DMS53 (cell line): ENCODE measurements at regions not wholly inside any gene's neighbourhood (a gene's known extent, or its start where the extent isn't known, plus 50 kb on each side); places are given as distances from the start of the nearest gene placed in this dataset.
A peak's percentile ranks its signal among the peaks of the same experiment; 100 is the strongest.

Experiments
- DNase-seq: peaks from one replicate; lab custom pipeline; 2025; lab: John Stamatoyannopoulos, UW

DNA sequence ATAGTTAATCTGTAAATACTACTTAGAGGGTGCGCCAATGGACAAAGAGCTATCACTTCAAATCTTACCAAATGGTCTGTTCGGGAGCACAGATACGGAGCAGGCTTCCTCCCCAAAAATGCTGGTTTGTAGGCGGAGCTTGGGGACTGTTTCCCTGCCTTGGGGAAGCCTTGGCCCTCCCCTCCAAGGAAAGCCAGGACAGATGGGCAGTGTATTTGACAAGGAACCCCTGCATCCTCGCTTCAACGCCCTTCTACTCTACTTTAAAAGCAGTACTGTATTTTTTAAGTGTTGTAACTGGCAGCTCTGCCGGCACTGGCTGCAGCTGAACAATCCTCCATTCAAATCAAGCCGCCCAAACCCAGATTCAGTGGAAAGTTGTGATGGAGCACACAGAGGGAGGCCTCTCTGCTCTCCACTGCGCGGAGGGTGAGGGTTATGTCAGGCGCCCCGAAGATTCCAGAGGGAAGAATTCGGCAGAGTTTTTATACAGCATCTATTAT is 83.1 kb upstream of the FNDC3B start:
- no peak for DNase-seq

DNA sequence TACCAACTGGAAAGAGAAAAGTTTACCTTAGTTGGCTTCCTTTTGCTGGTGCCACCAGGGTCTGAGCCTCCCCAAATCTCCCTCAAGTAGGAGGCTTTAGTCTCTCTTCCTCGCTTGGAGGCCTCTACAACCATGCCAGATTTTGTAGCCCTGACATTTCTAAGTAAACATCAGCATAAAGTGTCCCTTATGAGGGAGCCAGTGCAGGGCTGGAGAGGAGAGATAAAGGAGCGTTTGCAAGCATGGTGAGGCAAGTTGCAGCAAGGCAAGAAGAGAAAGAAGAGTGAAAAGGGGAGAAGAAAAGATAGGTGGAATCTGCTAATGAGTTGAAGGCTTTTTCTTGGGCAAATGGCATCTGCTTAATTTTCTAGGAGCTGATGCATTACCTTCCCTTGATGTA is 82.7 kb upstream of the FNDC3B start:
- DNase-seq = no peak

DNA sequence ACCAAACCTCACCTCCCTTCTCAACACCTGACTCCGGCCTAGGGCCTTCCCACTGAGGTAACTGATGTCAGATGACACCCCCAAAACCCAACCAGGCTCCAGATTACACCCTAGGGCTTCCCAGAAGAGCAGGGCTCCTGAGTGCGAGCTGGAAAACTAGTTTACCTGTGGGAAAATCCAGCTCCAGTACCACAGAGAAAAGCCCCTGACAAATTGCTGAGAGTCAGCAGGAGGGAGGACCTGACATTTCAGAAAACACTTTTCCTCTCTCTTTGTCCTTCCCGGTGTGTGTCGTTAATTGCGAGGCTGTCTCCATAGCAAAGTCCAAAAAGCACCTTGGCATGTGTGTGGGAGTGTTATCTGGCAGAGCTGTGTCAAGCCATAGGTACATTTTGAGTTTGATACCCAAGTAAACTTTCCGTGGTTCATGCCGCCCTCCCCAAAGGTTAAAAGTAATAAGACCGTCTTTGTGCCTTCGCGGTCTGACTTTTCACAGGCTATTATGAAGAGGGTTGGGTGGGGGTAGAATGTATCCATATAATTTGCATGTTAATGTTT is 79.8 kb upstream of the FNDC3B start:
- no peak for DNase-seq

DNA sequence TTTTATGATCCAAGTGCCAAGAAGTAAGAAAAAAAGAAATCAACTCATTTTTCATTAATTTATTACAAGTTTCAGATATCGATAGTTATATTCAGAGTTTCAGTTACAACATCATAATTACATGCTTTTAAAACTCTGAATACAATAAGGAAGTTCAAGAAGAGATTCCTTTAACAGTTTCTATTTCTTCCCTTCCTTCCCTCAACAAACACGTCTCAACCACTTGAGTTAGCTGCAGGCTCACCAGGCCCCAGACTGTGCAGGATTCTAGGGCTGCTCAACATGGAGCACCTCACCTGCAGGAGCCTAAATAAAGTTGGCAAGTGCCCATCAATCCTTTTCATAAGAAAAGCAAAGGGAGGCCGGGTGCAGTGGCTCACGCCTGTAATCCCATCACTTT is 79.2 kb upstream of the FNDC3B start:
- no peak for DNase-seq

DNA sequence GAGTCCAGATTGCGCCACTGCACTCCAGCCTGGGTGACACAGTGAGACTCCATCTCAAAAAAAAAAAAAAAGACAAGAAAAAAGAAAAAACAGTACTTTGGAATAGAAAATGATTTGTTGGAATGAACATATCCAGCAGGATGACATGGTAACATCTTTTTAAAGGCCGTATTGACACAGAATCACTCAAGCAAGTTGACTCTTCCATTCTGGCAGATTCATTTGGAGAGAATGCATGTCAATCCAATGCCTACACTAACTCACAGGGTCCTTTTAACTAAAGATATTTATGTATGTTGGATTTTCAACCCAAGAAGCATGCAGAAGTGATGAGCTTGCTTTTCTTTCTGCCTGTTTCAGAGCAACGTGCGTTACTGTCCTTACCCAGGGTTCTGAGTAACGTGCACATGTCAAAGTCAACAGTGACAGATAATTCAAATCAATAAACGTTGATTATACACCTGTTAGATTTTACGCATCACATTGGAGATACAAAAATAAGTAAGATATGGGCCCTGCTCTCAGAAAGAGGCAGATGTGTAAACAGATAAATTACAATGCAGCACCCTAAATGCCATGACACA is 77.1 kb upstream of the FNDC3B start:
- DNase-seq = no peak

DNA sequence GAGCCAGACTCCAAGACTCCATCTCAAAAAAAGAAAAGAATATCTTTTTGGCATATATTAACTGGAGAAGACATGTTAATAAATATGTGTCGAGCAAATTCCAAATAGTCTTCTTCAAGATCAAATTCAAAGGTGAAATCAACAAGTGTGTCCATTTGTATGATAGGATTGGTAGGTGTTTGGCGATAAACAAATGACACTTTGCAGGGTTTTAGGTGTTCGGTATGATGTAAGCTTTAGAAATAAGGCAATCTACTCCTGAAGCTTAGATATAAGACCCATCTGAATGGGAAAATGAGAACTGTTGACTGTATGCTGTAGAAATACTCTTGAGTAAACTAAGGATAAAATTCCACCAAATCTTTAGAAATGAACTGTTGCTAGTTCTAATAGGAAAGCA is 75.8 kb upstream of the FNDC3B start:
- DNase-seq = no peak

DNA sequence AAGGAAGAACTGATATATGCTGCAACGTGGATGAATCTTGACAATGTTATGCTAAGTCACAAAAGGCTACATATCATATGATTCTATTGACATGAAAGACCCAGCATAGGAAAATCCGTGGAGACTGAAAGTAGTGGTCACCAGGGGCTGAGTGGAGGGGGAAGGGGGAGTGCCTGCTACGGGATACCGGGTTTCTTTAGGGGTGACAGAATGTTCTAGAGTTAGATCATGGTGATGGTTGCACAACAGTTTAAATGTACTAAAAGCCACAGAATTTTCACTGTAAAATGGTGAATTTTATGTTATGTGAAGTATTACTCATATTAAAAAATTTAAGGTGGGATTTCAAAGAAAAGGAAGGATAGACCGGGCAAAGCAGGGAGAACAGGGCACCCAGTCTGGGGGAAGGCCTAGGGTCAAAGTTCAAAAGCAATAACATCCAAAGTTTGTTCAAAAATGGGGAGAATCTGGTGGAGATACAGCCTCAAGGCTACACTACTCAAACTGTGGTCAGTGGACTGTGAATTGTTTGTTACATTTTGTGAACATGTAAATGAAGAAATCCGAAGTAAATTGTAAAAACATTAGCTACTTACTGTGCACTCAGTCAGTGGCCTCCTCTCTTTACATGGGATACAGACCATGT is 74.2 kb upstream of the FNDC3B start:
- DNase-seq = no peak

DNA sequence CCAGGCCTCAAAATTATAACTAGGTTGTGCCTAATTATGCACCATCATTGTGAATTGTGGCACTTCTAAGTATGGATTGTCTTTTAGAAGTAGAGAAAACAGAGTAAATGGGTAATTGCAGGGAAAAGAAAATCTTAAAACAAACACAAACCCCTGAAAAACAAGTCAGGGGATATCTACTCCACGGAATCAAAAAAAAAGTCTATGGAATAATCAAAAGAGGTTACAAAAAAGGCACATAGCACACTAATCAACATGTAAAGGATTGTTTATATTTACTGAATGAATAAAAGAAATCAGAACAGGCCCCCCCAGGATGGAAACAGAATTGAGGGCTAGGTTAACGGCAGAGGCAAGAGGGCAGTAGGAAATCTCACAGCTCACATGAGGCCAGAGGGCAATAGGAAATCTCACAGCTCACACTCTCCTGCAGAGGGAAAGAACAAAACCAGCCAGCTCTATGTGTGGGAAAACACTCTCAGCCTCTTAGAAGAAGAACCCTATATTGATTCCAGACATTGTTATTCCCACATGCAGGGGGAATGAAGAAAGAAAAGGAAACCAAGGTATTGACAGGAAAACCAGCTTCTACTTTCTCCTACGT is 72.7 kb upstream of the FNDC3B start:
- no peak for DNase-seq

DNA sequence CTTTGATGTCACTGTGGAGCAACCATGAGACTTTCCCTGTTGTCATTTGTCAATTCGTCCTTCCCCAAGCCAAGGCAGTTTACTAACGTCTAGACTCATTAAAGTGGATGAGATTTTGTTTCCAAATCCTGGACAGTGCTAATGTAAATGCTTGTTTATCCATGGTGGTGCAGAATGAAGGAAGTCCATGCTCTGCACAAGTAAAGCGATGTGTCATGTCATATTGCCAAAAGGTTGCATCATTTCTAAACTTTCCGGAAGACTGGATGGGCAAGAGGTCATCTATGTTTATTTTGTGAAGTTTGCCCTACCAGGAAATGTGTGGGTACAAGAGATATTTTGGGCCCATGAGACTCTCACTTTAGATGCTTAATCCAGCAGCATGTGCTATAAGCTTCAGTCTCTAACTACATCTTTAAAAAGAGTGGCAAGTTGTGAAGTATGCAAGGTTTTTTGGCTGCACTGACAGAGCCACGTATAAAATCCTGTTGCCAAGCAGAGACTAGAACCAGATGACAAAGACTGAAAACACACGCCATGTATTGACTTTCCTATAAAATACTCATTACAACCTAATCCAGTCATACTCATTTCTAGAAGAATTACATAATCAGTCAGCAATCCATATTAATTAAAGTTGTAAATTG is 72.1 kb upstream of the FNDC3B start:
- peak; percentile 68 for DNase-seq

DNA sequence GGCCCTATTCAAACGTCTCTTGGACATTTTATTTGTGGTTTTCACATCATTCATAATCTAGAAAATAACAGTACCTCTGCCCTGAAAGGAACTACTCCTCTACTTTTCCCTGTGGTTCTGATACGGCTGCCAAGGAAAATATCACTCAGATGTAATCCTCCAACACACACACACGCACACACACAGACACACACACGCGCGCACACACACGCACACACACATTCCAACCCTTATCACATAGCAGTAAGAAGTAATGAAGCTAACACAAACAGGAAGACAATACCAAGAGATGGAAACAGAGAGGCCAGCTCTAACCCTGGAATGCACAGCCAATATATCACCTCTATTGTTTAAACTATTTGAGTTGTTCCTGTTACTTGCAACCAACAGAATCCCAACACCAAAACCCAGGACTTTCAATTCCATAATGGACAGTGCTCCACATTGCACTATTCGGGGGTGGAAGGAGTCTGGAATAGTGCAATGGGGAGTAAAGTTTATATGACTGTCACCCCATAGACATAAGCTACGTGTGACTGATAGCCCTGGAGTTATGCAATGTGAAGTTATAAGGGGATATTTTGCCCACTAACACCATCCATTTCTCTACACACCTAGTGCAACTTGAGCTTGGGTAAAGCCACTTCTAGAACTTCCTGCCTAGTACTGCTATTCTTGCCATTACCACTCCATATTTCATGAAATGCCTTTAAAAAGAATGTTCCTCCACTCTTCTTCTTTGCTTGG is 71.3 kb upstream of the FNDC3B start:
- no peak for DNase-seq

DNA sequence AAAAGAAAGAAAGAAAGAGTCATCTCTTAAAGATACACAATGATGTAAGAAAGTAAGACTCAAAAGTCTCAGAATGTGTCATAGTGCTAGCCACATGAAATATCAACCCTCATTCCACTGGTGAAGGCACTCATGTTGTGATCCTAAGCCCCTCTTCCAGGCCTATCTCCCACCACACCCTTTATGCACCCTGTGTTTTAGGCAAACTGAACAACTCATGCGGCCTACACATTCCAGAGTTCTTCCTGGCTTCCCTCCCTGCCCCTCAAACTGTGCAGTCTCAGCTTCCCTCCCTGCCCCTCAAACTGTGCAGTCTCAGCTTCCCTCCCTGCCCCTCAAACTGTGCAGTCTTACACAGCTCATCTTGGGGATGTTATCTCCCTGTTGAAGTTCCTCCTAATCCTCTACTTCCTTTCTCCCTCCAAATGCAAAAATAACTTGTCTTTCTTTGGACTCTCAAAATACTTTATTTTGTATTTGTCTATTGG is 69.0 kb upstream of the FNDC3B start:
- DNase-seq = no peak

DNA sequence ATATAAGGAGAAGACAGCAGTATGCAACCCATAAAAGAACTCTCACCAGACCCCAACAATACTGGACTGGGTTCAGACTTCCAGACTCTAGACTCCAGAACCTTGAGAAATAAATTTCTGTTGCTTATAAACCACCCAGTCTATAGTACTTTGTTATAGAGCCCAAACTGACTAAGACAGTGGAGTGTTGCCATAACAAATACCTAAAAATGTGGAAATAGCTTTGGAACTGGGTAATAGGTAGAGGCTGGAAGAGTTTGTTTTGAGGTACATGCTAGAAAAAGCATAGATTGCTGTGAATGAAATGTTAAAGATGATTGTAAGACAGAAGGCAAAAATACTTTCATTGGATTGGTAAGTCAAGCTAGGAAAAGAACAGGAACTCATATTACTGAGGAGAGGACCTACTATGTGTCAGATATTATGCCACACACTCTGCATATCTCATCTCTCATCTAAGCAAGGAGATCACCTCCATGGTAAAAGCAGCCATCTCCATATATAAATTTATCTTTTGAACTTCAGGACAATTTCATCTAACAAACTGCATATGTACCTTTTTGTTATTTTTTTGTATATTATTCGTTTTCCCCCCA is 67.4 kb upstream of the FNDC3B start:
- DNase-seq = no peak

DNA sequence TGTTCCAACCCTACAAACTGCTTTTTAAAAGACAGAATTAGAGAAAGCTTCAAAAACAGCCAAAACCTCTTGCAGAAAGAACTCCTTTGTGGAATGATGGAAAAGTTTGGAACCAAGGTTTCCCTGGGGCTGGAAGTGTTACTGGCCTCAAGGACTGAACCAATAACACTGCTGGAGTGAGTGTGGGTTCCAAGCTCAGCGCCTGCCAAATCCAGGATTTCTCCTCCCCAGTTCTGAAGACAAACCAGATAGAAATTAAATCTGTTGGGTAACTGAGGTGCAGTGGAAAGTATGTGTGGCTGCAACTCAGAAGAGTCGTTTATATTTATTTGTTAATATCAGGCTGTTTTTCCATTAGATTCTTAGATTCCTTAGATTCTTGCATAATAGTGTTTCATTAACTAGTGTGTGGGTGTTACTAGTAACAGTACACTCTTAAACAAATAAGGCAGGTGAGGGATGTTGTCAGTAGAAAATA is 66.5 kb upstream of the FNDC3B start:
- DNase-seq = no peak

DNA sequence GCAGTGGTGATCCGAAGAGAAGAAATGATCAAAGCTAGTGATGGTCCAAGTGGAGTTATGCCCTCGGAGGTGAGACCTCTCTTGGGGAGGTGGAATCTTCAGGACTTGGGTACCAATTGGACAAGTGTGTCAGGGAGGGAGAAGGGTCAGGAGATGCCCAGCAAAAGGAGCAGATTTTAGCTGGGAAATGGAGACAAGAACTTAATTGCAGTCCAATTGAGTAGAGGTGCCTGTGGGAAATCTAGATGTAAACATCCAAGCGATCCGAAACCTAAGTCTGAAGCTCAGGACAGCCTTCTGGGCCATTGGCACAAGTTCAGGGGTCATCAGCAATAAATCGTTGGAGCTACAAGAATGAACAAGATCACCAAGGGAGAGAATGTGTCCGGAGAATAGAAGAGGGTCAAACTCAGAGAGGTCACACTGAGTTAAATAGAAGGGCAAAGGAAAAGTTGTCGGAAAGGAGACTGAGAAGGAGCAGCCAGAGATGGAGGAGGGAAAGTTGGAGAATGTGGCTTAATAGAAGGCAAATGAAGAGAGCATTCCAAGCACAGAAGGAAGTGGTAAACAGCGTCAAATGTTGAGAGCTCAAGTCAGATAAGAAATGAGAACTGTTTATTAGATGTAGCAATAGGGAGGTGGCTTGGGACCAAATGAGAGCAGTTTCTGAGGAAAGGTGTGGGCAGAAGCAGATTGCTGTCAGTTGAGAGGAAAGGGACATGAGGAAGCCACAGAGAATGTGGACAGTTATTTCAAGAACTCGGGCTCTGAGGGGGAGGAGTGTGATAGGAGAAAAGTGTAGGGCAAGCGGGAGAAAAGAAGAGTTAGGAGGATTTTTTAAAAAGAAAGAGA is 64.2 kb upstream of the FNDC3B start:
- DNase-seq = no peak

DNA sequence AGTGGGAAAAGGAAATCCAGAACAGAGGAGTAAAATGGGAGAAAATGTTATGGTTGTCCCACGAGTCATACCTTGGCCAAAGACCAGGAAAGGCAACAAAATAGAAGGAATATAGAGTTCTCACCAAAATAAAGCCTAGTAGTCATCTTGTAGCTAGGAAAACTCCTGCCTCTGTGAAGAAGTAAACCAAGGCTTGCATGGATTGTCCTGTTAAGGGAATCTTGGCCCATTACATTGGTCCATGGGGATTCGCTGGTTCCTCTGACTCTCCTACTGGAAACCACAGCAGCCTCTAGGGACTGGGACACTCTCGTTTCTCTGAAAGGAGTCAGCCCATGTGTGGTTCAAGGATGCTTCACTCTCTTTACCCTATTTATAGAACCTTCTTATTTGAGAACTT is 62.9 kb upstream of the FNDC3B start:
- DNase-seq = no peak

DNA sequence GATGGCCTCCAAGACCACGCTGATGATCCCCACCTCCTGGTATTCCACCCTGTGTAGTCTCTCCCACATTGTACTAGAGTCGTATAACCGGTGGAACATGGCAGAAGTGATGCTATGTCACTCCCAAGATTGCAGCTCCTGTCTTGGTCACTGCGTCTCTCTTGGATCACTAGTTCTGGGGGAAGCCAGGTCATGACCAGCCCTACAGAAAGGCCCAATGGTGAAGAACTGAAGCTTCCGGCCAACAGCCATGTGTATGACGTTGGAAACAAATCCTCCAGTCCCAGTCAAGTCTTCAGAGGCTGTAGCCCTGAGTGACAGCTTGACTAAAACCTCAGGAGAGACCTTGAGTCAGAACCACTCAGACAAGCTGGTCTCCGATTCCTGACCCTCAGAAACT is 61.9 kb upstream of the FNDC3B start:
- DNase-seq = no peak

DNA sequence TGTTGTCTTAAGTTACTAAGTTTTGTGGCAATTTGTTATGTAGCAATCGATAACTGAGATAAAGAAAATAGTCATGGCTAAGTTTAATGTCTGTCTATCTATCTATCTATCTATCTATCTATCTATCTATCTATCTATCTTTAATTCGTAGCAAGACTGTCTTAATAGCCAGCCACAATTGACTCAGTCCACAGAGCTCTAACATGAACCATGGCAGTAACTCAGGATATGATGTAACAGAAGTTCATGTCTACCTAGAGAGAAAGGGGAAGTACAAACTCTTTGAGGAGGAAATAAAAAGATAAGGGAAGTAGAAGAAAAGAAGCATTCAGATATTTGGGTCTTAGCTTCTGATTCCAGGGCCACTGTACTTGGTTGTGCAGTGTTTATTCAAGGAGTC is 61.5 kb upstream of the FNDC3B start:
- no peak for DNase-seq

DNA sequence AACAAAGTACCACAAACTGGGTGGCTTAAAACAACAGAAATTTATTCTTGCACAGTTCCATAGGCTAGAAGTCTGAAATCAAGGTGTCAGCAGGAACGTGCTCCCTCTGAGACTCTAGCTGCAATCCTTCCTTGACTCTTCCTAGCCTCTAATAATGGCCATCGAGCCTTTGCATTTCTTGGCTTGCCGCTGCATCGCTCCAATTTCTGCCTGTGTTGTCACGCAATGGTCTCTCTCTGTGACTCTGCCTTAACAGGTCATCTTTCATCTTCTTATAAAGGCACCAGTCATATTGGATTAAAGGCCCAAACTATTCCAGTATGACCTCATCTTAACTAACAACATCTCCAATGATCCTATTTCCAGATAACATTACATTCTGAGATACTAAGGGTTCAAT is 61.0 kb upstream of the FNDC3B start:
- DNase-seq = no peak

DNA sequence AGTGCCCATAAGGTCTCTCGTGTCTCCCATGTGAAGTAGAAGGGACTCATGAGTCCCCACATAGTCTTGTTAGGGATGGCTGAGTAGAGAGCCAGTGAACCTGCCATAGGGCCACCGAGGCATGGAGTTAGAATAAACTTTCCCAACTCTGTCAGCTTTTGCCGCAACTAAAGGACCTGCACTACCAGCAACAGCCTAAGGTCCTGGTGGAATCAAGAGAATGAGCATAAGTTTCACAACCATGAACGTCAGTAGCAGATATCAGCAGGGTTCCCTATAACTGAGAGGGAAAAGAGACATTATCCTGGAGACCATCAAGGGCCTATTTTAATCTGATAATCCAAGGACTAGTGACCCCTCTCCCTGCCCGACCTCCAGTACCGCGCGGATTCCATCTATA is 60.3 kb upstream of the FNDC3B start:
- no peak for DNase-seq

DNA sequence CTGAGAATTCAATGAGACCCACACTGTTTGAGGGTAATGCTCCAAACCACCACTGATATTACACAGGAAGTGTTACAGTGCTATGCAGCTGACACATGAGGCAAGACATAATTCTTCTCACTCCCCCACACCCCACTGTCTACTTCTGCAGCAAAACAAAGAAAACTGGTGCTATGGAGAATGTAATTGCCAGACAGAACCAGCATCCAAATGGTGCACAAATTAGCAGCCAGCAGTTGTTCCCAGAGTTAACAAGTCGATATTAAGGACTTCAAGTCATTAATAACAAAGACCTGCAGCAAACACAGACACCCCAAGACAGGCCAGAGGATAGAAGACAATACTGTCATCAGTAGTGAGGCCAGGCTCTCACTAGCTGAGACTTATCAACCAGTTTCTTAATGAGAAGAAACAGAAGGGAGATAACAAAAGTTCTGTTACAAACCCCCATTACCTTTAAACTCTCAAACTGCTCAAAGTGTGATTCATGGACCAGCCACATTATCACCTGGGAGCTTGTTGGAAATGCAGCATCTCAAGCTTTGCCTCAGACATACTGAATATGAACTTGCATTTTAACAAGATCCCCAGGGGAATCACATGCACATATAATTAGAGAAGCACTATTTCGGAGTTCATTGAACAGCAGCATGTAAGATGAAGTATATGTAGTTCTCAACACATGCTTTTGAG is 58.7 kb upstream of the FNDC3B start:
- no peak for DNase-seq
